H1 (cell line): ENCODE measurements at regions not wholly inside any gene's neighbourhood (a gene's known extent, or its start where the extent isn't known, plus 50 kb on each side); places are given as distances from the start of the nearest gene placed in this dataset.

Experiments used
- BCL11A ChIP-seq, 2 experiments: IDR thresholded peaks; one replicate each; pipeline ENCODE4 v1.6.1; 2011; ENCODE audit warnings: low read depth in 2 of 2, low read length in 2 of 2, mild to moderate bottlenecking in 2 of 2
- CHD1 ChIP-seq: IDR thresholded peaks from 2 replicates; pipeline ENCODE4 v1.6.1; 2012; ENCODE audit warnings: low read depth, low read length, improper control_type of control experiment
- CTBP2 ChIP-seq: IDR thresholded peaks from 2 replicates; pipeline ENCODE4 v1.7.0; 2011; ENCODE audit warnings: borderline replicate concordance, mild to moderate bottlenecking, moderate library complexity, mixed read lengths, low read length; ENCODE audit not compliant: insufficient read depth, insufficient read length
- SIX5 ChIP-seq: IDR thresholded peaks from 2 replicates; pipeline ENCODE4 v1.6.1; 2011; ENCODE audit warnings: mild to moderate bottlenecking, low read depth, low read length

GRCh38 chr16:11447836-11448235 is 102.6 kb downstream of the RMI2 start (continued):
- TF ChIP-seq CTBP2 = no peak
- TF ChIP-seq SIX5 = no peak
- no peak for TF ChIP-seq CHD1
- no peak for TF ChIP-seq BCL11A (IDR thresholded peaks at IDR 0.05; ENCODE audit: low read depth in 2 of 2, low read length in 2 of 2)
